LHCN-M2 (cell line): ENCODE measurements at regions not wholly inside any gene's neighbourhood (a gene's known extent, or its start where the extent isn't known, plus 50 kb on each side); places are given as distances from the start of the nearest gene placed in this dataset.
"Not testable (repeated sequence)": the region's sequence is repeated elsewhere in the genome, so short reads cannot be mapped to it uniquely, and the experiment has no call there.

Experiments
- DNase-seq: peaks from one replicate; pipeline ENCODE4 v3.0.0-alpha.2; 2012; ENCODE audit warnings: low read depth

GRCh38 chr14:40393143-40393542 is 960.9 kb upstream of the FBXO33 start:
- no peak for DNase-seq

- no peak for DNase-seq
These were observed 954.2 kb upstream of the FBXO33 start for GRCh38 chr14:40386433-40386832.

GRCh38 chr14:40374221-40374620 is 942.0 kb upstream of the FBXO33 start:
- DNase-seq = no peak

GRCh38 chr14:40371011-40371410 is 938.8 kb upstream of the FBXO33 start:
- DNase-seq = no peak

- no peak for DNase-seq
These were observed 936.1 kb upstream of the FBXO33 start for GRCh38 chr14:40368314-40368713.

- no peak for DNase-seq
These were observed 935.5 kb upstream of the FBXO33 start for GRCh38 chr14:40367717-40368116.

- DNase-seq = no peak
These were observed 933.1 kb upstream of the FBXO33 start for GRCh38 chr14:40365305-40365704.

- DNase-seq = no peak
These were observed 930.6 kb upstream of the FBXO33 start for GRCh38 chr14:40362856-40363255.

- DNase-seq = no peak
These were observed 922.5 kb upstream of the FBXO33 start for GRCh38 chr14:40354754-40355153.

GRCh38 chr14:40348104-40348503 is 915.9 kb upstream of the FBXO33 start:
- DNase-seq = not testable (repeated sequence)

GRCh38 chr14:40347675-40348074 is 915.4 kb upstream of the FBXO33 start:
- DNase-seq = no peak

GRCh38 chr14:40346275-40346674 is 914.0 kb upstream of the FBXO33 start:
- no peak for DNase-seq

GRCh38 chr14:40345334-40345733 is 913.1 kb upstream of the FBXO33 start:
- DNase-seq = no peak

GRCh38 chr14:40340708-40341107 is 908.5 kb upstream of the FBXO33 start:
- DNase-seq = no peak

- DNase-seq = no peak
These were observed 904.6 kb upstream of the FBXO33 start for GRCh38 chr14:40336846-40337245.

- DNase-seq = not testable (repeated sequence)
These were observed 894.3 kb upstream of the FBXO33 start for GRCh38 chr14:40326519-40326918.

- no peak for DNase-seq
These were observed 886.0 kb upstream of the FBXO33 start for GRCh38 chr14:40318211-40318719.

- no peak for DNase-seq
These were observed 885.5 kb upstream of the FBXO33 start for GRCh38 chr14:40317690-40318089.

- no peak for DNase-seq
These were observed 880.1 kb upstream of the FBXO33 start for GRCh38 chr14:40312296-40312695.

- DNase-seq = no peak
These were observed 876.9 kb upstream of the FBXO33 start for GRCh38 chr14:40309124-40309523.

- no peak for DNase-seq
These were observed 876.0 kb upstream of the FBXO33 start for GRCh38 chr14:40308240-40308639.

GRCh38 chr14:40296821-40297220 is 864.6 kb upstream of the FBXO33 start:
- no peak for DNase-seq

- no peak for DNase-seq
These were observed 860.4 kb upstream of the FBXO33 start for GRCh38 chr14:40292664-40293063.

GRCh38 chr14:40282196-40282595 is 850.0 kb upstream of the FBXO33 start:
- no peak for DNase-seq
